ENCODE measurements at regions not wholly inside any gene's neighbourhood (a gene's known extent, or its start where the extent isn't known, plus 50 kb on each side); places are given as distances from the start of the nearest gene placed in this dataset.

DNA sequence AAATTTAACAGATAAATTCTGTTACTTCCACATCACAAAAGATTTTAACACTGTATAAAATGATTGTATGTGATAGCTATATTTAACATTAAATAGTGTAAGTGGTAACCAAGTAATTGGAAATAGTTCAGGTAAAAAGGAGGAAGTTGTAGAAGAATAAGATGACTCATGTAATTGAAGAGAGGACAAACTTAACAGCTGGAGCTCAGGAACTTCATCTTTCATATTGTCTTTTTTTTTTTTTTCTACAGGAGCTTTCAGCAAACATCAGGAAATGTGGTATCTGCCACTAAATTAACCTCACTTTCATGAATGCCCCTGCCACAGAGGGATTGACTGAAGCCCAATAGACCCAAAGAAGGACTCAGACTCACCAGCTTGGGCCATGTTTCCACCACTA, 188.4 kb upstream of the VEGFC start:
- DNase-seq, result no peak

DNA sequence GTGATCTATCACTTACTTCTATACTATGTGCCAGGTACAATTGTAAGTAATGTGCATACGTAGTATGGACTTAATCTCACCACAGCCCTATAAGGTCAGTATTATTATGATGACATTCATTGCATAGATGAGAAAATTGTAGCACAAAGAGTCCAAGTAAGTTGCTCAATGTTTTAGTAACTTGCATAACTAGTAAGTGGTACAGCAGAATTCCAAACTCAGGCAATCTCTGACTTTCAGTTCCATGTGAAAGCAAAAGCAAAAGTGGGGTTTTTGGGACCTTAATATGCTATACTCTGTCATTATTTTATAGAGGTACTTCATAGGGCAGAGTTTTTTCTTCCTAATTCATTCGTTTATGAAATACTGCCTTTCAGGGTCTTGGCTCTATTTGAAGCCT, 188.8 kb upstream of the VEGFC start:
- no peak for DNase-seq

DNA sequence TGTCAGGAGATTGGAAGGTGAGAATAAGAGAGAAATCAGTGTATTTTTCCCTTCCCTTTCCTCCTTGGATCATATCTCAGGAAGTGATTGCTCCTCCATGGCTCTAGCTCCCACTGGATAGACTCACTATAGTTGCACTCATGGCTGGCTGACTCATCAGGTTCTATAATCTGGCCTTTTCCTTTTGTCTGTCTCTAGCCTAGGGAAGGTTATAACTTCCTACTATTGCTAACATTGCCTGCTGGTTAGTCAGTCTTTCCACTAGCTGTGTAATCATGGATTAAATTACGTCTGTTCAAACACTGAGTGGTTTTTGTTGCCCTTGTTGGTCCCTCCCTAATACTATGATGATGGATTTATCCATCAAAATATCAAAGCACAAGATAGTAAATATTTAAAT, 195.5 kb upstream of the VEGFC start:
- no peak for DNase-seq

DNA sequence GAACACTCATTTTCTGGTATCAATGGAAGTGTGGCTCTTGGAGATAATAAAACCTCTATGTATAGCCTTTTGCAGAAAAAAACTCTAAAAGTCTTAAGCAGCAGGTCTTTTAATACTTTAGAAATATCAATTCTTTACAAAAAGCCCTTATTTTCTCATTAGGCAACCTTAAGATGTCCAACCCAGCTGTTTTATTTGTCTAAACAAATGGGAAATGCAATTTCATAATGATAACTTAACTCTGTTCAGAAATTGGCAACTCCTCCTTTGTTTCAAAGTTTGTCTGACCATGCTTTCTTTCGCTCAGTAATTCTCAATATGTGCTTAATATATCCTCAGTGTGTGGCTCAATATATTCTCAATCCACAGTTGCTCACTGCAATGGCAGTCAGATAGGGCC, 196.5 kb upstream of the VEGFC start:
- no peak for DNase-seq

DNA sequence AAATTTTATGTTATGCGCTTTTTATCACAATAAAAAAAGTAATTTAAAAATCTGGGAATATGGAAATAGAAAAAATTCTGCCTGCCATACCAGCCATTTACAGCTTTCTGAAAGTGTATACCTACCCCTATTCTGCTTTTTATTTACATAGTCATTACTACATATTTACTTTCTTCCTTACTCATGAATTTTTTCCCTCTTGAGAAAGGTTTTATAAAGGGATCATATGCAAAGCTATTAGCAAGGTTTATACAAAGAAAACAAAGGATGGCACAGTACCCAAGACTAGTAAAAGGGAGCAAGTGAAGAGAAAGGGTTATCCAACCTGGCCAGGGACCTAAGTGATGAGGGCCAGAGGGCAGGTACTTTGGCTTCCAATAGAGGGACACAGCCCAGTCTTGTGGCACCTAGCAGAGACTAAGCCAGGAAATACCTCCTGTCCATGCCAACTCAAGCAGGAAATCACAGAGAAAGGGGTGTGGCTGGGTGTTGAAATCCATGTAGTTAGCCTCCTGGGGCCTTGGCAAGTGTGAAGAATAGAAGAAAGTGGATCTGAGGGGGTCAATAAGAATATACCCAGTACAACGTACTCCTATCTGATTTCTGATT, 207.3 kb upstream of the VEGFC start:
- DNase-seq, result no peak

DNA sequence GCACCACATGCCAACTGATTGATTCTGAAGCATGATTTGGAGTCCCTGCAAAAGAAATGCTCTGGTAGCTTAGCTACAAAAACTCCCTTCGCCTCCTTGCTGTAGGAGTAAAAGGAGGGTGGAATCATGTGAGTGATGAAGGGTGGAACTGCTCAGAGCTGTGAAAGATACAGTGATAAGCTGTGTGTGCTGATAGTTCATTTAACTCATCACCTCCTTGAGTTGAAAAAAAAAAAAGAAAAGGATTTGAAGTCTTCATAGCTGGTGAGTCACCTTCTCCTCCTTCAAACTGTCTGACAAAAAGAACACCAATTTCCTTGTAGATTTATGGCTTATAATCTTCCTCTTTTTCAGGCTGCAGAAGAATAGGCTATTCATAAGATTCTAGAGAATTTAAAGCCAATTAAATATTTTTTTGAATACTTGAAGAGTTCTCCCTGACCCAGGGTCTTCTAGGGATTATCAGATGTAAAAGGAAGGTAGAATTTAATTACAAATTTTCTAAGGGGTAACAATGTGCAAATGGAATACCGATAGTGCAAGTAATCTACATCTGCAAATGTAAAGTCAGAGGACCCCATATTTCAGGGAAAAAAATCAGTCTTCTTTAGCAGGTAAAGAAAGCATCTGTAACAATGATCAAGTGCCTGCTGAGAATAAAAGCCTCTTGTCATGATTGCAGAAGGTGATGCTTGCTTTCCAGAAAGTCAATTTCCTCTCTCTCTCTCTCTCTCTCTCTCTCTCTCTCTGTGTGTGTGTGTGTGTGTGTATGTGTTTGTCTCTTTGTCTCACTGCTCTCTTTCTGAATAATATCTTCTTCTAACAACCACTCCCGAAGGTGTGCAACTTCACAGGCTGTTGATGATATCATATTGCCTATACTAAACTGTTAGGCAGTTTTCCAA, 208.8 kb upstream of the VEGFC start:
- DNase-seq, result no peak

DNA sequence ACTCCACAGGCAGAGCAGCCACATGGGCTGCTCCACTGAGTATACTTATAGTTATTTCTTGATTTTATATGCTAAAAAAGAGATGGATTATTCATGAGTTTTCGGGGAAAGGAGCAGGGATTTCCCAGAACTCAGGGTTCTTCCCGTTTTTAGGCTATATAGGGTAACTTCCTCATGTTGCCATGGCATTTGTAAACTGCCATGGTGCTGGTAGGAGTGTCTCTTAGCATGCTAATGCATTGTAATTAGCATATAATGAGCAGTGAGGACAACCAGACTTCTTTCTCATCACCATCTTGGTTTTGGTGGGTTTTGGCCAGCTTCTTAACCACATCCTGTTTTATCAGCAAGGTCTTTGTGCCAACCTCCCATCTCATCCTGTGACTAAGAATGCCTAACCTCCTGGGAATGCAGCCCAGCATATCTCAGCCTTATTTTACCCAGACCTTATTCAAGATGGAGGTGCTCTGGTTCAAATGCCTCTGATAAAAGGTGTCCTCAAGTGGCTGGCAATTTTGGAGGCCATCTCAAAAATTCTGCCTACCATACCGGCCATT, 213.0 kb upstream of the VEGFC start:
- peak in 1 of 5 donors; percentile 3 for DNase-seq

DNA sequence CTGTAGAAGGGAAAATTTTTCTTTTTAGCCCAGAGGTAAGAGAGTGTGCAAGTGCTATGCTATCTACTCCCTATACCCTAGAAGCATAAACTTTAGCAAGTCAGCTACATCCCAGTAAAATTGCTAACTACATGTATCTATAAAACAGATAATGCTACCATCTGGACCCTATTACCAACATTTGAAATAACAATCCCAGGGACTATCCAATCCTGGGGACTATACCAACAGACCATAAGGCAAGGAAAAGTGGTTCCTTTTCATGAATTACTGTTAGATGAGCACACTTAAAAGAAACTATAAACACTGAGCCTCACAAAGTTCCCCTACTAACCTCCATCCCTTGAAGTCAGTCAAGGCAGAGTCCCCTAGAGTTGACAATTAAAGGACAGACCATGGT, 213.6 kb upstream of the VEGFC start:
- no peak for DNase-seq

DNA sequence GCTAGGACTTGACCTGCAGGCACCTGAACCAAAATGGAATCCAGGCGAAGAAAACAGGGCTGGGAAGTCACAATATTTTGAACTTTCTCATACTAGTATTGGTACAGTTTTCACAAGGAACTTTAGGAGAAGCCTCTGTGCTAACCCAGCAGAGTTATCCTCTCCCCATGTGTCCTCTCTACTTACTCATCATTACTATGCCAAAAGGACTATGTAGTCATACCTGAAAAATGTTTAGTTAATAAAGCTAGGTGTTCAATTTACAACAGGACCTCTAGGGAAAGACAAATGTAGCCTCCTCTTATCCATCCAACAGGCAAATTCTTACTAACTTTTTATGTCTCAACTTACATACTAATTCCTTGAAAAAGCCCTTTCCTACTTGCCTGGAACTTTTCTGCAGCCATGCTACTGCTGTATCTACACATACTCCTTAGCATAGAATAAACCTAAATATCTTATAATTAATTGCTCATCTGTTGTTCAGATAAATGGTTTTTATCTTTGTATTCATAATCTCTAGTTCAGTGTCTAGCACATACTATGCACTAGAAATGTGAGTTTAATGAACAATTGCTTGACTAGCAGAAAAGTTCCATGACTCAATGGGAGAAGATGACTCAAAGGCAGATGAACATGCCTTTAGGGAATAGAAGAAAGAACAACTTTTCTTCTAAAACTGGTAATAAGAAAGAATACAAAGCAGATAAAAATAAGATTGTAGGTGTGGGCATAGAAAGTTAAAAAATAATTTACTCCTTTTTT, 215.5 kb upstream of the VEGFC start:
- no peak for DNase-seq

DNA sequence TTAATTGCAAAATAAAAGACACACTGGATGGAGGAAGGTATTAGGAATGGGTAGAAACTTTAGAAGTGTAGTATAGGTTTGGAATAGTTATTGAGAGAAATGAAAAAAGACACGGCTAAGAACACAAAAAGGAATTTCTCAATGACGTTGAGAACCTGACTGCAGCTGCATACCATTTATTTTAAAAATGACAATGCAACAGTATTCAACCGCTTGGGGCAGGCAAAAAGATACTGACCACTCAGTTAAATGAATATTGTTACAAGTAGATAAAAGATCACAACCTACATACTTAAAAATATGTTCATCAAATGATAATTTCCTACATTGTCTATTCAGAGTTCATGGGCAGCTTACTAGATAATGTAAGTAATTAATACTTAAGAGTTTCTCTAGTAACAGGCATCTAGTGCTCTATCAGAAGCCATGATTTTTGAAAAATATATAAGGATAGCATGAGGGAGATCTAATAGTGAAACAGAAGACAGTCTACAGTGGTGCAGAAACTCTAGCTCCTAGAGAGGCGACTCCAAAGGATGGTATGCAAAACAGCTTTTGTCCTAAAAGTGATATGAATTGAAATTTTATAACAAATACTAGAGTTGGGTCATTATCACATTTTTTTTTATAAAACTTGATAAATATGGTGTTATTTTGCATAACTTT, 216.2 kb upstream of the VEGFC start:
- no peak for DNase-seq

DNA sequence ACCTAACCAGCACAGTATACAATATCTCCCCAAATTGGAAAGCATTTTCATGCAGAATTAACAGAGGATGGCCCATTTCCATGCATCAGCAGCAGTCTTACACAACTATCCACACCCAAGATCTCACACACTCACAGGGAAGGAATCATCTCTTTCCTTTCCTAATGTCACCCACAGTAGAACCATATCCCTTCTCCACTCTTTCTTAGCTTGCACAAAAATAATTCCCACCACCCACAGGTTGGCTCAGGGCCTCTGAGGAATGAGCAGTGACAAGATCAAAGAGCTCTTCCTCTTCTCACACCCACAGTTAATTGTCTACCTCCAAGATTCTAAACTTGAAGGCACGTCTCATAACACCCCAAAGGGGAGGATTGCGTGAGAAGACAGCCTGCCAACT, 217.7 kb upstream of the VEGFC start:
- no peak for DNase-seq

DNA sequence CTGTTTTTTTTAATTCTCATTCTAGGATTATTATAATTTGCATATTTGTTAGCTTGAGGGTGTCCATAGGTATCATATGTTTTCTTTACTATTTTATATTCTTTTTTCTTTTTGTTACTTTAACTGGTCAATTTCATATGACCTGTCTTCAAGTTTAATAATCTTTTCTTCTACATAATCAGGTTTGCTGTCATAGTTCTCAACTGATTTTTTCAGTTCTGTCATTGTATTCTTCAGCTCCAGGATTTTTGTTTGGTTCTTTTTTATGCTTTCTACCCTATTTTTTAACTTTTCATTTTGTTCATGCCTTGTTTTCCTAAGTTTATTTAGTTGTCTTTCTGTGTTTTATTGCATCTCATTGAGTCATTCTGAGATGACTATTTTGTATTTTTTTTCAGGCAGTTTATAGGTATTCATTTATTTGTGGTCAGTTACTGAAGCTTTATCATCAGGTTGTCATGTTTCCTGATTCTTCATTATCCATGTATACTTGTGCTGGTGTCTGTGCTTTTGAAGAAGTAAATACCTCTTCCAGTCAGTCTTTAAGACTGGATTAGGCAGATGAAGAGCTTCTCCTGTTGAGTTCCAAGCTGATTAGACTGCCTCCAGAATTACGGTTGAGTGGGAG, 220.3 kb upstream of the VEGFC start:
- DNase-seq, result no peak

DNA sequence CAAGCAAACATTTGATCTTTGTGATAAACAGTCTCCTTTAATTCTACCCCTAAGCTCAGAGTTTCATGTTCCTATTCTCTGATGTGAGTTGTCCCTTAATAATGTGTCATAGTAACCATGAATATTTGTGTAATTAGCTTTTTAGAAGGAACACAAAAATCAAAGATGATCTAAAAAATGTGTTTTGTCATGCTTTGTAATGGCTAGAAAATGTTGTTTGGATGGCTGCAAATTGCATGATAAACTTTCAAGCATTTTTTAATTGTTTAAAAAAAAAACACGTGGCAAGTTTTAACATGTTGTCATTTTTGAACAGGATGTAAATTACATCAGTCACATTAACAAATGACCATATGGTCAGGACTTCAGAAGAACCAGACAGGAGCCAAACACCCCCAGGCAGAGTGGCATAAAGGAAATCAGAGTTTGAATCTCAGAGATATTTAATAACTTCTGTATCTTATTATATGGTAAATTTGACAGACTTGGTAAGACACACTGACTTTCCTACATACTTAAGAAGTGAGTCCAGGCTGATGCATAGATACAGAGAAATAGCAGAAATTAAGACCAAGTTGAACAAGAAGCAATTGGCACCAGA, 223.9 kb upstream of the VEGFC start:
- no peak for DNase-seq

DNA sequence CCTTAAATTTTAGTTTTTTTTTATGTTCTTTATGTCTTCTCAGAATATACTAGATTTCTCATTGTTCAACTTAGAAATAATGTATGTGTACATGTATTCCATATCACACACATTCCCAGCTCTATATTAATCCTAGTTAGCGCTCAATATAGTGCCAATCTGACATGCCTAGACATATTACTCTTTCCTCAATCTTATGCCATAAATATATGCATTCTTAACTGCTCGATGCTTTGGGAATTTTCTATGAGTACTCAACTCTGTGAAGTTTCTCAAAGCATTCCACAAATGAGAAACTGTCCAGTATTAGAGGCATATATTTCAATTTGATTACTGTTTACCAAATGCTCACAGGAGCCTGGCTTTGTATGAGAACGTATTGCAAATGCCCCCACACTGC, 231.2 kb upstream of the VEGFC start:
- DNase-seq, result no peak

DNA sequence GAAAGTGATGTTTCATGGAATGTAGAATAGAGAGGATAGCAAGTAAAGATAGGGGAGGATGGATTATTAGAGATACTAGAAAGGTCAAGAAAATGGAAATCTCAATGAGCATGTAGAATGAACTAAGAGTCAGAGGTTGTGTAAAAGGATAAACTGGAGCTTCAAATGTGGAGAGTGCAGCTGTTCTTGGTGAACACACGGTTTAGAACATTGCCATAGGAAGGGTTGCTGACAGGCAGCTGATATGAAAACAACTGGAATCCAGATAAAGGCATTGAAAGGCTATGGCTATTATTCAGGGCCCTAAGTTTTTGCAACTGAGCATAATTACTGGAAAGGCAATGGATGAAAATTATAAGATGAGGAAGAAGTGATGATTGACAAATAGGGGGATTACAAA, 239.6 kb upstream of the VEGFC start:
- DNase-seq, result no peak

DNA sequence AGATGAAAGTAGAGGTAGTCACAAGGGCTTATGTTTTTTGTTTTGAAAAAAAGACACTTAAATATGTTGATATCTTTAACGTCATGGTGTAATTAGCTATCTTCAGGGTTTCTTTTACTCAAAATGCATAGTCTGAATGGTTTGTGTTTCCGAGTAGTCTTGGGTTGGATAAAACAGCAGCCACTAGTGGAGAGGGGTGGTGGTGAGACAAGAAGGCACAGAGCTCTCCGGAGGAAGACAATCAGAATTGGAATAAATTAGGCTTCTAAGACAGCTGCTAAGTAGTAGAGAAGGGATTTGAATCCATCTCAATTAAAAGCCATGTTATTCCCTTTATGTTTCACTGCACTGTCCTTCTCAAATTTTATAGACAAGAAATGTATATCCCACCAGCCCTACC, 240.4 kb upstream of the VEGFC start:
- no peak for DNase-seq

DNA sequence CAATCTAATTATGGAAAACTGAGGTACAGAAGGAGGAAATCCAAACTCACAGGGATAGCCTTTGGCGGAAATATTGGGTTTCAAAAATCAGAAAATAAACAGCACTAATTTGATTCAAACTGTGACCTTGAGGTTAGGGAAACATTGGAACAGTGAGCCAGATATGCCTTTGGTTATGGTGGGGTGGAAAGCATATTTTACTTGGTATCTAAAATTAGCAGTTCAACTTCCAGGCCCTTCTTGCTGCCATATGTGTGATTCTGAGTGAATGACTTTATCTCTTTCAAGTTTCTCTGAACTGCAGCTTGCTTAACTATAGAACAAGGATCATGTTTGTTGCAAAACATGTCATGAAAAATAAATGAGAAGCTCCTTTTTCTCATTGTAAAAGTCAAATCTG, 240.9 kb upstream of the VEGFC start:
- DNase-seq, result no peak

DNA sequence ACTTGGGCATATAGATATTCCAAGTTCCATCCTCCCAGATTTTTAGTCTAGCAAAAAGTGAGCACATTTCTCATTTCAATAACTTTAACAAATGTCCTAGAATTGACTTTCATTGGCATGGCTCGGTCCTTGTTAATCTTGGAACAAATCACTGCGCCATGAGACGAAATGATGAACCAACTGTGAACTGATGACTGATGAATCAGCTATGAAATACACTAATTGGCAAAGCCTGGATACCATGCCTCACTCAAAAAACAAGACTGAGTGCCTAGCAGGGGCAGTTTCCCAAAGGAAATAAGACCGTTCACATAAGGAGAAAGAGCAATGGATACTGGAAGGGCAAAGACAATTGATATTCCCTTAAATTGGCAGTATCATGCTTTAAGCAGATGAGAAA, 248.6 kb upstream of the VEGFC start:
- no peak for DNase-seq

DNA sequence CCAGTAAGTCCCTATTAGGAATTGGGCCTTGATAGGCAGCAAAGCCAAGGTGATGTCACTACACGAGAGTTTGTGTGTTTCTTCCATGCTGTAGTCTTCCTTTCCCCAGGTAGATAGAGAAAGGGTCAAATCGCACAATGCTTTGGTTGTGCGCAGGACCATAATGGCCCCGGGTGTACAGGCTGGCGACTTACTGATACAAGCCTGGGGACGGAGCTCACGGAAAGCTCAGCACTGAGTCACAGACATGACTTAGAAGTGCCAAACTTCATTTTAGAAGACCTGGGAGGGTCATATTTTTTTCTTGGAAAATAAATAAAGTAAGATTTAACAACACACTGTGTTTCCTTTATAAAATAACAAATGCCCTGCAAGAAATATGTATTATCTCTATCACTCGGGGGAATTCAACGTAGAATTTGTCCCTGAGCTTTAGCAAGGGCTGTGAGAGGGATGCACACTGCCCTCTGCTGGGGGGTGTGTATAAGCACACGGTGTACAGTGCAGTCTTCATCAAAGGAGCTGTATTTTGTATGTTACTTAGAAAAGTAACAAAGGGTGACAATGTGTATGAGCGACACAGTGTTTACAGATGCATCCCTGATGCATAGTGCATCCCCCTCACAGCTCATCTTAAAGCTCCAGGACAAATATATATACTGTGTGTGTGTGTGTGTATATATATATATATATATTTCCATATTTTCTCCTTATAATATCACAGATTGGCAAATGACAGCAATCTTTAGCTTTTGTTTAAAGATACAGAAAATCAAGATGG, 254.5 kb upstream of the VEGFC start:
- peak in 4 of 5 donors; percentile 7 to 51 (median 17) for DNase-seq

DNA sequence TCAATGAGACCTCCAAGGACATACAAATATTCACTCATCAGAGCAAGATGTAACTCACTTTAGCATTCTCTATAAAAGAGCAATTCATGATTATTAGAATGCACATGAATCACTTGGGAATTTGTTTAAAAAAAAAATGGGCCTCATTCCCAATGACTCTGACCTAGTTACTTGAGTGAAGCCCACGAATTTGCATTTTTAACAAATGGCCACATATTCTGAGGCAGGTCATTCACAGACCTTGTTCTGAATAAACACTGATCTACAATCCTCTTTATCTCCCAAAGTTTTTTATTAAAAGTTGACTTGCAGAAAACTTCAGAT, 255.1 kb upstream of the VEGFC start:
- no peak for DNase-seq

DNA sequence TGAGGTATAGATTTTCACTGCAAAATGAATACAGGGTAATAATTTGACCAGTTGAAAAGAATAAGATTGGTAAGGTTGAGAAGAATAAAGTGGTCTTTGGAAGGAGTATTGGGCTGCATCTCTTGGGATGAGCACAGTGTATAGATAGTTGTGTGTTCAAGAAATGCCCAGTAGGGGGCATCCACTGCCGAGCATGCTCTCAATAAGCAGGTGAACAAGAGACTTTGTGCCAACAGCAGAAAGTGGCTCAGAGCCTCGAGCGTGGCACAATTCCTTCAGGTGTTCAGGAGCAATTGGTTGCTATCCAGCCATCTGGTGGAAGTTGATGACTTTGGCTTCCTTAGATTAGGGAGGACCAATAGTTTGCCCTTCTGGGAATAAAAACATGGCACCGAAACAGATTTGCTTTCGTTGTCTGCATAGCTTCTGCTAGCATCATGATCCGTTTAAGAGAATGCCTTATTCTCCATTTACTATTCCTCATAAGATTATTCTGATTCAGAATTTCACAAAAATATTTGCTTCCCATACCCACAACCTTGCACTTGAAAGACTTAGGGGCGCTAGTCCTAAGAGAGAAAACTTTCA, 258.1 kb upstream of the NEIL3 start:
- peak in 1 of 5 donors; percentile 37 for DNase-seq

Data from T-helper 1 cell (primary cell).